ENCODE measurements at regions not wholly inside any gene's neighbourhood (a gene's known extent, or its start where the extent isn't known, plus 50 kb on each side); places are given as distances from the start of the nearest gene placed in this dataset.

- ChIA-PET CTCF (ENCODE audit: low intra/inter-chr PET ratio, low total read pairs) (interaction anchor here (1.5 kb wide), 1 partner anchor 105 kb away, joined by 3 read pairs; no protein-coding TSS in a partner anchor), POLR2A (interaction anchor here (0.9 to 12.9 kb wide), 19 partner anchors 9 to 377 kb away, joined by 3 to 657 read pairs (median 19); partner anchors contain the start of gene IRF2BP2)
- H3K27ac ChIP-seq (ENCODE audit: extremely low read length, insufficient read depth, low read length), result peak overlapping the region; percentile 100
- no peaks in the 10 kb centered on the region for H3K36me3 ChIP-seq (replicated peaks in 1 of 2; ENCODE audit: control insufficient read depth in 1 of 2, insufficient read depth in 2 of 2, low read length in 2 of 2)
- 66% methylated on average over 7 of the region's 7 CpGs for WGBS (ENCODE audit: low lambda C conversion rate)
- H3K4me2 ChIP-seq (ENCODE audit: low read depth, low read length), result peak overlapping the region; percentile 49; the same call in 1 of the 2 replicates
- no peak overlapping the region for H2AFZ ChIP-seq (ENCODE audit: low read length)
- ATAC-seq, result no peak
- peaks cover 10% of the 10 kb centered on the region for H3K79me2 ChIP-seq (ENCODE audit: insufficient read depth, low read length)
- H3K9ac ChIP-seq (ENCODE audit: insufficient read depth, low read depth, low read length), result peak overlapping the region; percentile 70
- peak; percentile 56 for DNase-seq (ENCODE audit: low spot score)
- H3K4me3 ChIP-seq (replicated peaks in 1 of 3; ENCODE audit: insufficient read depth in 1 of 3, low read depth in 2 of 3, low read length in 3 of 3), result no peak overlapping the region
- no peaks in the 10 kb centered on the region for H4K20me1 ChIP-seq (ENCODE audit: insufficient read depth, low read length)
- no TSS peak for BruUV-seq (replicated peaks)
- no peaks in the 10 kb centered on the region; a peak in 1 of 5 replicates for H3K27me3 ChIP-seq (ENCODE audit: control insufficient read depth in 1 of 2, insufficient read depth in 2 of 2, low read length in 2 of 2)
- peaks cover 99% of the 10 kb centered on the region for H3K4me1 ChIP-seq (ENCODE audit: insufficient read depth, low read length)
- in situ Hi-C loops (cut with HindIII; ENCODE audit: extremely low pct_ligation_motif_present, low pct_unique_long_range_greater_than_20kb), result loop anchor here (5.0 to 10.0 kb wide), 3 partner anchors 104 to 483 kb away; no protein-coding TSS in a partner anchor
- FAIRE-seq, result no peak
- intact Hi-C loops (cut with micrococcal nuclease; ENCODE audit: unreplicated experiment), result loop anchor here (1.0 to 5.0 kb wide), 3 partner anchors 9 to 481 kb away; no protein-coding TSS in a partner anchor
- H3K9me3 ChIP-seq (ENCODE audit: low read length), result no peaks in the 10 kb centered on the region
- TF ChIP-seq TARDBP (CRISPR knock-in tag; IDR thresholded peaks at IDR 0.05) (peak; percentile 1; the same call in 1 of the 2 replicates), ZNF280B (CRISPR knock-in tag; IDR thresholded peaks at IDR 0.05; ENCODE audit: borderline replicate concordance) (no peak), PRDM10 (CRISPR knock-in tag; IDR thresholded peaks at IDR 0.05; ENCODE audit: low read depth) (0 out of 2 replicates have a peak, but pooled peaks have one; percentile 2), U2AF2 (IDR thresholded peaks at IDR 0.05; ENCODE audit: low read depth, low read length) (no peak), NR2F6 (IDR thresholded peaks at IDR 0.05) (peak; percentile 43), NR2F6 (CRISPR knock-in tag; IDR thresholded peaks at IDR 0.05) (peak; percentile 40; the same call in 1 of the 2 replicates), ZNF577 (CRISPR knock-in tag; IDR thresholded peaks at IDR 0.05; ENCODE audit: borderline replicate concordance, low read depth) (no peak), ZNF101 (CRISPR knock-in tag; IDR thresholded peaks at IDR 0.05; ENCODE audit: borderline replicate concordance, low read depth) (no peak), ZNF121 (CRISPR knock-in tag; IDR thresholded peaks at IDR 0.05) (no peak), JUN (CRISPR knock-in tag; IDR thresholded peaks at IDR 0.05) (no peak), POLR2A (IDR thresholded peaks at IDR 0.05; ENCODE audit: insufficient read depth in 1 of 2, low read depth in 2 of 2, low read length in 2 of 2) (0 out of 4 replicates have a peak, but pooled peaks of 1 of the 2 experiments have one; percentile 4), ARID3A (IDR thresholded peaks at IDR 0.05; ENCODE audit: low read depth, low read length) (peak; percentile 60; the same call in 1 of the 2 replicates), FOXP1 (IDR thresholded peaks at IDR 0.05) (peak; percentile 33; the same call in 1 of the 2 replicates), FOXP1 (CRISPR knock-in tag; IDR thresholded peaks at IDR 0.05) (0 out of 2 replicates have a peak, but pooled peaks have one; percentile 13), ZNF569 (CRISPR knock-in tag; IDR thresholded peaks at IDR 0.05; ENCODE audit: borderline replicate concordance) (no peak), BHLHE40 (IDR thresholded peaks at IDR 0.05; ENCODE audit: low read length) (peak; percentile 47; the same call in 1 of the 2 replicates), ZNF335 (CRISPR knock-in tag; IDR thresholded peaks at IDR 0.05) (no peak)
These were observed 150.7 kb downstream of the TOMM20 start for GRCh38 chr1:234977875-234978396.
